Keratinocyte (primary cell): ENCODE measurements at regions not wholly inside any gene's neighbourhood (a gene's known extent, or its start where the extent isn't known, plus 50 kb on each side); places are given as distances from the start of the nearest gene placed in this dataset.

ENCODE experiments used
- CTCF ChIP-seq, 3 experiments: IDR thresholded peaks in 1 of 3; conservative IDR thresholded peaks in 1 of 3; optimal IDR thresholded peaks in 1 of 3; 2 replicates in 2 of 3; 3 replicates in 1 of 3; pipeline versions ENCODE3 to v1.5.1; 2011; ENCODE audit warnings: low read length in 3 of 3, mild to moderate bottlenecking in 3 of 3, moderate library complexity in 2 of 3, control low read depth in 1 of 3, inconsistent platforms in 1 of 3; ENCODE audit not compliant: insufficient read depth in 2 of 3; ENCODE audit errors: extremely low read depth in 1 of 3
- EZH2 ChIP-seq: IDR thresholded peaks from one replicate; pipeline ENCODE4 v1.6.1; 2012; ENCODE audit warnings: inconsistent platforms, mild to moderate bottlenecking, low read length, moderate library complexity

GRCh38 chr6:114648847-114649246, 306.0 kb upstream of the HS3ST5 start:
- TF ChIP-seq CTCF (optimal IDR thresholded peaks at IDR 0.05 in 1 of 3, IDR thresholded peaks at IDR 0.05 in 1 of 3, conservative IDR thresholded peaks at IDR 0.05 in 1 of 3; ENCODE audit: extremely low read depth in 1 of 3, insufficient read depth in 2 of 3, low read length in 3 of 3) (no peak), EZH2 (no peak)
